HEK293 (cell line): ENCODE measurements at regions not wholly inside any gene's neighbourhood (a gene's known extent, or its start where the extent isn't known, plus 50 kb on each side); places are given as distances from the start of the nearest gene placed in this dataset.

Source experiments
- CTCF ChIA-PET: fragments of 350-600 bp; formaldehyde crosslinking; extraction: SDS; loops from one replicate; lab custom pipeline; 2021; ENCODE audit warnings: antibody characterized with exemption; lab: Yijun Ruan, JAX
- POLR2A ChIA-PET: fragments of 300-600 bp; formaldehyde crosslinking; extraction: SDS; loops from one replicate; lab custom pipeline; 2020; ENCODE audit warnings: antibody characterized with exemption, inconsistent platforms; lab: Yijun Ruan, JAX
- H3K27ac ChIP-seq: fragments of 200-500 bp; sonication (Bioruptor generic); 2 replicates; pipeline ENCODE4 v1.5.1; 2014; ENCODE audit warnings: low read depth, low read length, control low read depth, inconsistent platforms; ENCODE audit errors: extremely low read depth
- H3K36me3 ChIP-seq, 2 experiments: fragments of 200-500 bp in 1 of 2; sonication (Bioruptor generic) in 1 of 2; 1 replicate in 1 of 2; 2 replicates in 1 of 2; pipeline ENCODE4 v1.5.1; 2014 to 2017; ENCODE audit warnings: inconsistent platforms in 2 of 2, low read length in 2 of 2; ENCODE audit not compliant: control insufficient read depth in 2 of 2, insufficient read depth in 1 of 2
- H3K4me1 ChIP-seq: fragments of 200-500 bp; sonication (Bioruptor generic); 2 replicates; pipeline ENCODE4 v1.5.1; 2014; ENCODE audit warnings: mild to moderate bottlenecking, low read length, inconsistent platforms; ENCODE audit not compliant: control insufficient read depth, insufficient read depth
- H3K4me3 ChIP-seq: 2 replicates; pipeline ENCODE4 v1.5.1; 2011; ENCODE audit warnings: low read depth, mild to moderate bottlenecking, control low read depth, low read length, moderate library complexity
- H3K9me3 ChIP-seq: fragments of 200-500 bp; sonication (Bioruptor generic); 2 replicates; pipeline ENCODE4 v1.5.1; 2014; ENCODE audit warnings: low read depth, low read length, inconsistent platforms; ENCODE audit not compliant: control insufficient read depth, insufficient read depth
- FEZF1 ChIP-seq: fragments of 450-650 bp; formaldehyde crosslinking; IDR thresholded peaks from 2 replicates; pipeline ENCODE4 v1.5.1; 2016; ENCODE audit warnings: missing biosample characterization, missing genetic modification characterization
- GLI2 ChIP-seq: fragments of 450-650 bp; formaldehyde crosslinking; IDR thresholded peaks from 2 replicates; pipeline ENCODE4; 2017; ENCODE audit warnings: missing biosample characterization, missing genetic modification characterization, low read depth, borderline replicate concordance
- OSR2 ChIP-seq: fragments of 450-650 bp; formaldehyde crosslinking; IDR thresholded peaks from 2 replicates; pipeline ENCODE4 v1.5.1; 2016; ENCODE audit warnings: missing biosample characterization, missing genetic modification characterization
- SALL2 ChIP-seq: fragments of 450-650 bp; formaldehyde crosslinking; IDR thresholded peaks from 2 replicates; pipeline ENCODE4 v1.5.0; 2017; ENCODE audit warnings: missing biosample characterization, mild to moderate bottlenecking, missing genetic modification characterization, borderline replicate concordance
- ZEB2 ChIP-seq: fragments of 450-650 bp; formaldehyde crosslinking; IDR thresholded peaks from 2 replicates; pipeline ENCODE4 v1.5.1; 2016; ENCODE audit warnings: missing biosample characterization, missing genetic modification characterization
- ZFHX2 ChIP-seq: fragments of 450-650 bp; formaldehyde crosslinking; conservative IDR thresholded peaks from 2 replicates; pipeline ENCODE4 v1.5.1; 2016; ENCODE audit warnings: missing biosample characterization, missing genetic modification characterization
- ZNF10 ChIP-seq: fragments of 450-650 bp; formaldehyde crosslinking; IDR thresholded peaks from 2 replicates; pipeline ENCODE4 v1.5.1; 2017; ENCODE audit warnings: missing biosample characterization, missing genetic modification characterization
- ZNF112 ChIP-seq: fragments of 450-650 bp; formaldehyde crosslinking; IDR thresholded peaks from 2 replicates; pipeline ENCODE4 v1.5.0; 2017; ENCODE audit warnings: missing biosample characterization, missing genetic modification characterization
- ZNF140 ChIP-seq: fragments of 450-650 bp; formaldehyde crosslinking; IDR thresholded peaks from 2 replicates; pipeline ENCODE4 v1.5.1; 2016; ENCODE audit warnings: missing biosample characterization, missing genetic modification characterization
- ZNF24 ChIP-seq: fragments of 450-650 bp; formaldehyde crosslinking; IDR thresholded peaks from 2 replicates; pipeline ENCODE4 v1.5.1; 2016; ENCODE audit warnings: missing biosample characterization, missing genetic modification characterization
- ZNF311 ChIP-seq: fragments of 450-650 bp; formaldehyde crosslinking; IDR thresholded peaks from 2 replicates; pipeline ENCODE4 v1.5.1; 2017; ENCODE audit warnings: missing biosample characterization, missing genetic modification characterization, borderline replicate concordance
- ZNF426 ChIP-seq: fragments of 450-650 bp; formaldehyde crosslinking; IDR thresholded peaks from 2 replicates; pipeline ENCODE4 v1.5.1; 2017; ENCODE audit warnings: missing biosample characterization, missing genetic modification characterization, mild to moderate bottlenecking, inconsistent platforms, moderate library complexity
- ZNF473 ChIP-seq: fragments of 450-650 bp; formaldehyde crosslinking; IDR thresholded peaks from 2 replicates; pipeline ENCODE4 v1.5.1; 2017; ENCODE audit warnings: missing biosample characterization, missing genetic modification characterization
- ZNF514 ChIP-seq: fragments of 450-650 bp; formaldehyde crosslinking; IDR thresholded peaks from 2 replicates; pipeline ENCODE4 v1.5.1; 2016; ENCODE audit warnings: missing biosample characterization, missing genetic modification characterization
- ZNF518A ChIP-seq: fragments of 450-650 bp; formaldehyde crosslinking; conservative IDR thresholded peaks from 2 replicates; pipeline ENCODE4 v1.5.1; 2016; ENCODE audit warnings: low read depth, missing biosample characterization, missing genetic modification characterization
- ZNF707 ChIP-seq: fragments of 450-650 bp; formaldehyde crosslinking; IDR thresholded peaks from 2 replicates; pipeline ENCODE4 v1.5.1; 2016; ENCODE audit warnings: missing biosample characterization, missing genetic modification characterization
- ZSCAN16 ChIP-seq: fragments of 450-650 bp; formaldehyde crosslinking; IDR thresholded peaks from 2 replicates; pipeline ENCODE4 v1.5.1; 2016; ENCODE audit warnings: missing biosample characterization, missing genetic modification characterization
- TF ChIP-seq, protein P1 (sequence below): fragments of 450-650 bp; formaldehyde crosslinking; IDR thresholded peaks from 2 replicates; pipeline ENCODE4 v1.5.1; 2016; ENCODE audit warnings: missing biosample characterization, missing genetic modification characterization
- TF ChIP-seq, protein P2 (sequence below): fragments of 450-650 bp; formaldehyde crosslinking; IDR thresholded peaks from 2 replicates; pipeline ENCODE4 v1.5.1; 2017; ENCODE audit warnings: missing biosample characterization, missing genetic modification characterization
- TF ChIP-seq, protein P3 (sequence below): fragments of 450-650 bp; formaldehyde crosslinking; IDR thresholded peaks from 2 replicates; pipeline ENCODE4 v1.5.0; 2017; ENCODE audit warnings: missing biosample characterization, missing genetic modification characterization, borderline replicate concordance
- TF ChIP-seq, protein P4 (sequence below): fragments of 450-650 bp; formaldehyde crosslinking; IDR thresholded peaks from 2 replicates; pipeline ENCODE4 v1.5.1; 2017; ENCODE audit warnings: missing biosample characterization, missing genetic modification characterization

- TF ChIP-seq ZFHX2, result no peak
- TF ChIP-seq ZSCAN16 (tag by site-specific recombination), result no peak
- no peak for TF ChIP-seq OSR2
- no peak for TF ChIP-seq ZNF112 (tag by site-specific recombination)
- no peak for TF ChIP-seq ZNF514
- TF ChIP-seq ZNF518A (tag by site-specific recombination), result no peak
- TF ChIP-seq, protein P1, sequence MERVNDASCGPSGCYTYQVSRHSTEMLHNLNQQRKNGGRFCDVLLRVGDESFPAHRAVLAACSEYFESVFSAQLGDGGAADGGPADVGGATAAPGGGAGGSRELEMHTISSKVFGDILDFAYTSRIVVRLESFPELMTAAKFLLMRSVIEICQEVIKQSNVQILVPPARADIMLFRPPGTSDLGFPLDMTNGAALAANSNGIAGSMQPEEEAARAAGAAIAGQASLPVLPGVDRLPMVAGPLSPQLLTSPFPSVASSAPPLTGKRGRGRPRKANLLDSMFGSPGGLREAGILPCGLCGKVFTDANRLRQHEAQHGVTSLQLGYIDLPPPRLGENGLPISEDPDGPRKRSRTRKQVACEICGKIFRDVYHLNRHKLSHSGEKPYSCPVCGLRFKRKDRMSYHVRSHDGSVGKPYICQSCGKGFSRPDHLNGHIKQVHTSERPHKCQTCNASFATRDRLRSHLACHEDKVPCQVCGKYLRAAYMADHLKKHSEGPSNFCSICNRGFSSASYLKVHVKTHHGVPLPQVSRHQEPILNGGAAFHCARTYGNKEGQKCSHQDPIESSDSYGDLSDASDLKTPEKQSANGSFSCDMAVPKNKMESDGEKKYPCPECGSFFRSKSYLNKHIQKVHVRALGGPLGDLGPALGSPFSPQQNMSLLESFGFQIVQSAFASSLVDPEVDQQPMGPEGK (tag by site-specific recombination), result no peak
Measured at GRCh38 chr21:22319435-22319834, 1321.2 kb downstream of the NCAM2 start (continued).

- ChIA-PET CTCF (no interaction called here), POLR2A (no interaction called here)
- no peak for TF ChIP-seq FEZF1
- no peak for TF ChIP-seq ZNF426 (tag by site-specific recombination)
- no peak for TF ChIP-seq ZNF707 (tag by site-specific recombination)
- TF ChIP-seq, protein P2, sequence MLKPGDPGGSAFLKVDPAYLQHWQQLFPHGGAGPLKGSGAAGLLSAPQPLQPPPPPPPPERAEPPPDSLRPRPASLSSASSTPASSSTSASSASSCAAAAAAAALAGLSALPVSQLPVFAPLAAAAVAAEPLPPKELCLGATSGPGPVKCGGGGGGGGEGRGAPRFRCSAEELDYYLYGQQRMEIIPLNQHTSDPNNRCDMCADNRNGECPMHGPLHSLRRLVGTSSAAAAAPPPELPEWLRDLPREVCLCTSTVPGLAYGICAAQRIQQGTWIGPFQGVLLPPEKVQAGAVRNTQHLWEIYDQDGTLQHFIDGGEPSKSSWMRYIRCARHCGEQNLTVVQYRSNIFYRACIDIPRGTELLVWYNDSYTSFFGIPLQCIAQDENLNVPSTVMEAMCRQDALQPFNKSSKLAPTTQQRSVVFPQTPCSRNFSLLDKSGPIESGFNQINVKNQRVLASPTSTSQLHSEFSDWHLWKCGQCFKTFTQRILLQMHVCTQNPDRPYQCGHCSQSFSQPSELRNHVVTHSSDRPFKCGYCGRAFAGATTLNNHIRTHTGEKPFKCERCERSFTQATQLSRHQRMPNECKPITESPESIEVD (tag by site-specific recombination), result no peak
- TF ChIP-seq, protein P3, sequence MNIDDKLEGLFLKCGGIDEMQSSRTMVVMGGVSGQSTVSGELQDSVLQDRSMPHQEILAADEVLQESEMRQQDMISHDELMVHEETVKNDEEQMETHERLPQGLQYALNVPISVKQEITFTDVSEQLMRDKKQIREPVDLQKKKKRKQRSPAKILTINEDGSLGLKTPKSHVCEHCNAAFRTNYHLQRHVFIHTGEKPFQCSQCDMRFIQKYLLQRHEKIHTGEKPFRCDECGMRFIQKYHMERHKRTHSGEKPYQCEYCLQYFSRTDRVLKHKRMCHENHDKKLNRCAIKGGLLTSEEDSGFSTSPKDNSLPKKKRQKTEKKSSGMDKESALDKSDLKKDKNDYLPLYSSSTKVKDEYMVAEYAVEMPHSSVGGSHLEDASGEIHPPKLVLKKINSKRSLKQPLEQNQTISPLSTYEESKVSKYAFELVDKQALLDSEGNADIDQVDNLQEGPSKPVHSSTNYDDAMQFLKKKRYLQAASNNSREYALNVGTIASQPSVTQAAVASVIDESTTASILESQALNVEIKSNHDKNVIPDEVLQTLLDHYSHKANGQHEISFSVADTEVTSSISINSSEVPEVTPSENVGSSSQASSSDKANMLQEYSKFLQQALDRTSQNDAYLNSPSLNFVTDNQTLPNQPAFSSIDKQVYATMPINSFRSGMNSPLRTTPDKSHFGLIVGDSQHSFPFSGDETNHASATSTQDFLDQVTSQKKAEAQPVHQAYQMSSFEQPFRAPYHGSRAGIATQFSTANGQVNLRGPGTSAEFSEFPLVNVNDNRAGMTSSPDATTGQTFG (tag by site-specific recombination), result no peak
- H3K36me3 ChIP-seq, result no peaks in the 10 kb centered on the region
- H3K4me1 ChIP-seq, result no peaks in the 10 kb centered on the region
- no peak overlapping the region for H3K4me3 ChIP-seq
- no peaks in the 10 kb centered on the region; the same call in 1 of the 2 replicates for H3K9me3 ChIP-seq
- H3K27ac ChIP-seq, result no peak overlapping the region
Measured at GRCh38 chr21:22342889-22343288, 1344.7 kb downstream of the NCAM2 start.

DNA sequence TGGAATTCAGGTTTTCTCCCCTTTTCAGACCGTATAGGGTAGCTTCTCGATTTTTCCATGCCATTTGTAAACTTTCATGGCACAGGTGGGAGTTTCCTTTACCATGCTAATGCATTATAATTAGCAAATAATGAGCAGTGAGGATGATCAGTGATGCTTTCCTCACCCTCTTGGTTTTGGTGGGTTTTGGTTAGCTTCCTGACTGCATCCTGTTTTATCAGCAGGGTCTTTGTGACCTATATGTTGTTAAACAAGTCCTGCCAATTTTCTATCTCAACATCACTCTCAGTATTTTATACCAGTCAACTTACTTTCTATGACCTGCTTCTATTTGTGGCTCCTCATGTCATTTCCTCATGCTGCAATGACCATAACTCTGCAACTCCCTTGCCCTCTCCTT is 1345.1 kb downstream of the NCAM2 start:
- Histone ChIP-seq H3K27ac (no peak overlapping the region), H3K4me3 (no peak overlapping the region), H3K4me1 (no peaks in the 10 kb centered on the region), H3K9me3 (no peaks in the 10 kb centered on the region; the same call in 1 of the 2 replicates), H3K36me3 (no peaks in the 10 kb centered on the region)
- CTCF ChIA-PET, result interaction anchor here (0.8 kb wide), 1 partner anchor 181 kb away, joined by 3 read pairs; no protein-coding TSS in a partner anchor
- POLR2A ChIA-PET, result no interaction called here
- TF ChIP-seq ZNF426 (tag by site-specific recombination) (no peak), ZEB2 (tag by site-specific recombination) (no peak), ZNF473 (tag by site-specific recombination) (no peak), SALL2 (tag by site-specific recombination) (no peak), ZNF311 (tag by site-specific recombination) (no peak), ZNF10 (tag by site-specific recombination) (no peak), ZNF140 (tag by site-specific recombination) (no peak), ZNF24 (tag by site-specific recombination) (no peak), GLI2 (tag by site-specific recombination) (no peak)
- TF ChIP-seq, protein P4, sequence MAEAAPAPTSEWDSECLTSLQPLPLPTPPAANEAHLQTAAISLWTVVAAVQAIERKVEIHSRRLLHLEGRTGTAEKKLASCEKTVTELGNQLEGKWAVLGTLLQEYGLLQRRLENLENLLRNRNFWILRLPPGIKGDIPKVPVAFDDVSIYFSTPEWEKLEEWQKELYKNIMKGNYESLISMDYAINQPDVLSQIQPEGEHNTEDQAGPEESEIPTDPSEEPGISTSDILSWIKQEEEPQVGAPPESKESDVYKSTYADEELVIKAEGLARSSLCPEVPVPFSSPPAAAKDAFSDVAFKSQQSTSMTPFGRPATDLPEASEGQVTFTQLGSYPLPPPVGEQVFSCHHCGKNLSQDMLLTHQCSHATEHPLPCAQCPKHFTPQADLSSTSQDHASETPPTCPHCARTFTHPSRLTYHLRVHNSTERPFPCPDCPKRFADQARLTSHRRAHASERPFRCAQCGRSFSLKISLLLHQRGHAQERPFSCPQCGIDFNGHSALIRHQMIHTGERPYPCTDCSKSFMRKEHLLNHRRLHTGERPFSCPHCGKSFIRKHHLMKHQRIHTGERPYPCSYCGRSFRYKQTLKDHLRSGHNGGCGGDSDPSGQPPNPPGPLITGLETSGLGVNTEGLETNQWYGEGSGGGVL (tag by site-specific recombination), result no peak
